ENCODE measurements at regions not wholly inside any gene's neighbourhood (a gene's known extent, or its start where the extent isn't known, plus 50 kb on each side); places are given as distances from the start of the nearest gene placed in this dataset.

- DNase-seq, result no peak
These were observed 731.4 kb downstream of the LTN1 start for GRCh38 chr21:28261298-28261697.

GRCh38 chr21:28257276-28257675 lies 735.4 kb downstream of the LTN1 start:
- DNase-seq, result no peak

DNA sequence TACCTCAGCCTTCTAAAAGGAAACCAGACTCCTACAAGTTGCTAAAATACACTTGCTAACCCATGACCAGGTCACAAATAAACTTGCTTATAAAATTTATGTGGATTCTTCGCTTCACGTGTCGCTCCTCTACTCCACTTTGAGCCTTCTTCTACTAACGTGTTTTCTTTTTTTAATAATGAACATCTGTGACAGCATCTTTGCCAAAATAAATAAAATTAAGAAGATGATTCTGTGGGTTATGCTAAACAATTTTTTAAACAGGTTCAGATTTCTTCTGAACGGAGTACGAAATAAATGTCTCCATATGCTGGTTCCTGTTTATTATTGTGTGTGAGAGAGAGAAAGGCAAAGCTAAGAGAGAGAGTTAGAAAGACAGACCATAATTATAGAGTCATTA lies 735.8 kb downstream of the LTN1 start:
- no peak for DNase-seq

DNA sequence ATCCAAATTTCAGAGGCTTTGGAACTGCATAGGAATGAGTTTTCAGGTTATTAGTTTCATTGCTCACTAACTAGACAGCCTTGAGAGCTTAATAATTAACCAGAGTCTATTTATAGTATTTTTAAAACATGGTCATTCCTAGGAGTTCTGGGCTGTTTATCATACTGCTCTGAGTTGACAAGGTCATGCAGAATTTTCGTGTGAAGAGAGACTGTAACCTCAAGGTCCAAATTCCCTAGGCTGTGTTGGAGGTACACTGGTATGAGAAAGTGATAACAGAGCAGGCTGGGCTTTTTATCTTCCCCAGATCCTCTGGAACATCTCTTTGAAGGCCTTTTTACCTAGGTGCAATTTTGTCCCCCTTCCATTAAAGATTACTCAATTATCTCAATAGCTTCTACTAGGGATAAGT lies 736.3 kb downstream of the LTN1 start:
- no peak for DNase-seq

- DNase-seq, result no peak
These were observed 738.7 kb downstream of the LTN1 start for GRCh38 chr21:28253961-28254360.

DNA sequence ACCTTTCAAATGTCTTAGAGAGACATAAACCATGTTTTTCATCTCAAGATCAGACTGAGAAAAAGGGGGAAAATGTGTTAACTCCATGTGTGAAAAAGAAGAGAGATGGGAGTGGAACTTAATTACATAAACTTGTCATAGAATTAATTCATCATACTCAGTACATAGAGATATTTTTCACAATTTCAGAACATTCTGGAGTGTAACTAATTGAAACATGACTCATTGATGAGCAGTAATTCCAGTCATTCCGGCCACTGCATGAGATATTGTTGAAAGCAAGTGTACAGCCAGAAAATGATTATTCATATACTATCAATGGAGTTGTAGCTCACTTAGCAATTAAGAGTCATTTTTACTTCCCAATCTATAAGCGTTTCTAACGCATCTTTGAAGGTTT lies 739.3 kb downstream of the LTN1 start:
- DNase-seq, result no peak

DNA sequence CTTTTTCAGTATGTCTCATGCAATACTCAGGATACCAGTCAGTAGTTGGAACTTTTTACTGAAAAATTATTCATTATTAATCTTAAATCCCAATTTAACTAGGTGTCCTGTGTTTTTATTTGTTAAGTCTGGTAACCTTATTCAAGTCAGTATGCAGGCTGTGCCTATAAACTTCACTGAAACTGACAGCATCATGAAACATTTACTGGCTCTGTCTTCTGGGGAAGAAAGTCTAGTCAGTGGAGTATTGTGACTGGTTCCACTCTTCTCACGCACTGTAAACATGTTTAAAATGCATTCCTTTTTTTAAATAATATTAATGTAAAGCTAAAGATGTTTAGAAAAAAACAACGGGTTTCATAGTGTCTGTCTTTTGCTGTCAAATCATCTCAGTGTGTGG lies 739.7 kb downstream of the LTN1 start:
- no peak for DNase-seq

DNA sequence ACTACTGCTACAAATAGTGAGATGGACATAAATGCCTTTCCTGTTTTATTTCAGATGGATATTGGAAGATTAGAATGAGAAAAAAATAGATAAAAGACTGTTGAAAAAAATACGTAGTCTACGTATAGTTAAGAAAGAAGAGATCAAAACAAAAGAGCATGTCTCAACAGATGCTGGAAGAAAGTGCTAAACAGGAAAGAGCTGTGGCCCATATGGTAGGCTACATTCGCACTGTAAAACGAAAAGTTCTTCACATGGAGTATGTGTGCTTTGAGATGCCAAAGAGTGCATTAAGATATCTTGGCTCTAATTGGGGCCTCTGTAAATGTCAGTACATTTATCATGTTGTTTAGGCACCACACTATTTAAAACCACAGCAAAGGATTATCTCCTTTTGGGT lies 741.7 kb downstream of the LTN1 start:
- DNase-seq, result no peak

DNA sequence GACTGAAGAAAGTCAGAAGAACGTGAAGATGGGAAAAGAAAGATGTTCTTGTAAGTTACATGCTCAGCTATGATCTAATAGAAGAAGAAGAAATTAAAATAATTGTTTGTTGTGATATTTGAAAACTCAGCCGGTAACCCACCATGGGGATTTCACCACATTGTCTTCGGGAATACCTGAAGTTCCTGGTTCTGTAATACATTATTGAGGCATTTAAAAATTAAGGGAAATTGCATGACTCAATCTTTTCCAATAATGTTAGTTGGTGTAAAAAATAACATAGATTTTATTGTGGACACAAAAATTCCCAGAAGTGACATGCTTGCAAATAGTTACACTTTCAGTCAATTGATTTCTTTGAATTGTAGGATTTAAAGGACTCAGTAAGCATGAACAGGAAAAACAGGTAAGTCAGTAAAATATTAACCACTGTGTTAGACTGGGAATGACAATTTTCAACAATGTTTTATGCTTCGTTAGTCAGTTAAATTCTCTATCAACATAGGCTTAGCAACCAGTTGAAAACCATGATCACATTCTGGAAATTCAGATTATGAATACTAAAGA lies 745.1 kb downstream of the LTN1 start:
- no peak for DNase-seq

GRCh38 chr21:28240586-28240985 lies 752.1 kb downstream of the LTN1 start:
- no peak for DNase-seq

GRCh38 chr21:28239340-28239739 lies 753.3 kb downstream of the LTN1 start:
- DNase-seq, result no peak

DNA sequence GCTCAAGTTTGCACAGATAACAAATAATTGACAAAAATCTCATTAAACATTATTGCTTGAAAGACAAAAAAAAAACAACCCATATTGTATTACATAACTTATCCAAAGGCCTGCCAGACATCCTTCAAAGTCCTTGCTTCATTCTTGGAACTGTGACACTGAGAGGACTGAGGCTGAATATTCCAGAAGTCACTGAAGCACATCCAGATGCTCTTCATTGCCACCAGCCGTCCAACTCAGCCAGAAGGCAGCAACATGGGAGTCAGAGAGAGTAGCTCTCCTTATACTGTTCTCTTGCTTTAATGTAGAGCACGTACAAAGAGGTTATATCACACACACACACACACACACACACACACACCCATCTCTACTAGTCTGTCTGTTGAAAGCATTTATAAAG lies 755.0 kb downstream of the LTN1 start:
- no peak for DNase-seq

- DNase-seq, result no peak
These were observed 757.3 kb downstream of the LTN1 start for GRCh38 chr21:28235169-28235895.

DNA sequence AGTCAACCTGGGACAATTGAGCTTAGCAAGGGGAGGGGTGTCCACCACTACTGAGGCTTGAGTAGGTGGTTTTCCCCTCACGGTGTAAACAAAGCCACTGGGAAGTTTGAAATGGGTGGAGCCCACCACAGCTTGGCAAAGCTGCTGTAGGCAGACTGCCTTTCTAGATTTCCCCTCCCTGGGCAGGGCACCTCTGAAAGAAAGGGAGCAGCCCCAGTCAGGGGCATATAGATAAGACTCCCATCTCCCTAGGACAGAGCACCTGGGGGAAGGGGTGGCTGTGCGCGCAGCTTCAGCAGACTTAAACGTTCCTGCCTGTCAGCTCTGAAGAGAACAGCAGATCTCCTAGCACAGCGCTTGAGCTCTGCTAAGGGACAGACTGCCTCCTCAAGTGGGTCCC lies 758.4 kb downstream of the LTN1 start:
- DNase-seq, result no peak

DNA sequence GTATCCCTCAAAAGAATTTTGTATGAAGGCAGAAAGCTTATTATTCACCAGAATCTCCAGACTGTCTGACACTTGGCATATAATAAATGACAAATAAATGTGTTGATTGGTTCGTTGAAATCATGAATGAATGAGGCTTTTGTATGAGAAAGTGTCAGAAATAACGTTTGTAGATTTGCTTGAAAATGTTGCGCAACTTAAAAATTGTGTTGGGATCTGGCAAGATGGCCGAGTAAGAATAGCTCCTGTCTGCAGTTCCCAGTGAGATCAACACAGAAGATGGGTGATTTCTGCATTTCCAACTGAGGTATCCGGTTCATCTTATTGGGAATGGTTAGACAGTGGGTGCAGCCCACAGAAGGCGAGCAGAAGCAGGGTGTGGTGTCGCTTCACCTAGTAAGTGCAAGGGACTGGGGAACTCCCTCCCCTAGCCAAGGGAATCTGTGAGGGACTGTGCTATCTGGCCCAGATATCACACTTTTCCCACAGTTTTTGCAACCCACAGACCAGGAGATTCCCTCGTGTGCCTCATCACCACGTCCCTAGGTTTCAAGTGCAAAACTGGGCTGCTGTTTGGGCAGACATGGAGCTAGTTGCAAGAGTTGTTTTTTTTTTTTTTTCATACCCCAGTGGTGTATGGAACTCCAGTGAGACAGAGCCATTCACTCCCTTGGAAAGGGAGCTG lies 759.0 kb downstream of the LTN1 start:
- no peak for DNase-seq

GRCh38 chr21:28230559-28230958 lies 762.1 kb downstream of the LTN1 start:
- DNase-seq, result no peak

- DNase-seq, result no peak
These were observed 762.9 kb downstream of the LTN1 start for GRCh38 chr21:28229814-28230213.

- no peak for DNase-seq
These were observed 764.1 kb downstream of the LTN1 start for GRCh38 chr21:28228636-28228995.

DNA sequence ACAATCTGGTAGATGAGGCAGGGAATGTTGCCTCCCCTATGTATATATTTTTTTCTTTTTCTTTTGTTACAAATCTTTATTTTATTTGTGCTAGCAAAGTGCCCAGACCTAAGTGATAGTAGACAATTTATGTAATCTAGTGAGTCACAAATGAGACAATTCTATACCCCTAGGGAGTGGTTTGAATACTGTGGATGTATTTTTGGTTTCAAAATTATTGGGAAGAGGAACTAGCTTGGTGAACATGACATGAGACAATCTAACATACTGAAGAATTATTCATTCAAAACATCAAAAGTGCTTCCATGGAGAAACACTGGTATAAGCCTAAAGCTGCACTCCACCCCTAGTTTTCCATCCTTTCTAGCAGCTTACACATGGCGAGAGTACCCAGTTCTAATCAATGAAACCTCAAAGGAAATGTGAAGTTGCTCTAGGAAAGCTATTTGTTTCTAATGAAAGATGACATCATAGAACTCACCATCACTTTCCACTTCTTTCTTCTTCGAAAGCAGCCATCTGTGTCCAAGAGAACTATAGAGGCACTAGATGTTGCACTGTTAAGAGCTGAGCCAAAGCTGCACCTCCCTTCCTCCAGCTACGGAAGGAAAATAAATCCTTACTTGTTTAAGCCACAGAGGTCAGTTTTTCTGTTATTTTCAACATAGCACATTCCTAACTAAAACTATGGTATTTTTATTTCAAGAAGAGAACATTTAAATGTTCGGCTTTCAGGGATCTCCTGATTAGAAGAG lies 764.6 kb downstream of the LTN1 start:
- DNase-seq, result no peak

- DNase-seq, result no peak
These were observed 766.1 kb downstream of the LTN1 start for GRCh38 chr21:28226563-28226962.

- DNase-seq, result no peak
These were observed 768.4 kb downstream of the LTN1 start for GRCh38 chr21:28224191-28224726.

DNA sequence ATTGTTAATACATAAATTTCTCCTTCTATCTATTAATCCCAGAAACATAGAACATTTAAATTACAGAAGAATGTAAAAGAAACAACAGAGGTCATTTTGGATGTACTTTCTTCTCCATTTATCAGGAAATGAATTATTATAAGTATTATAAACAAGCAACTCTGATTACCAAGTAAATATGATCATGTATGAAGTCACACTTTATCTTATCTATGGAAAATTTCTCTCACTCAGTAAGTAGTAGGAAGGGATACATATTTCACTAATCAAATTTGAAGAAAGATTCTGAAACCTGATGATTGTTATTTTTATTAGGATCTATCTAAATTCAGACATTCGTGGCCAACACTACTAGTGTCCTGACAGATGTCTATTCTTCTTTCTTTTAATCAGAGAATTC lies 770.7 kb downstream of the LTN1 start:
- DNase-seq, result no peak

DNA sequence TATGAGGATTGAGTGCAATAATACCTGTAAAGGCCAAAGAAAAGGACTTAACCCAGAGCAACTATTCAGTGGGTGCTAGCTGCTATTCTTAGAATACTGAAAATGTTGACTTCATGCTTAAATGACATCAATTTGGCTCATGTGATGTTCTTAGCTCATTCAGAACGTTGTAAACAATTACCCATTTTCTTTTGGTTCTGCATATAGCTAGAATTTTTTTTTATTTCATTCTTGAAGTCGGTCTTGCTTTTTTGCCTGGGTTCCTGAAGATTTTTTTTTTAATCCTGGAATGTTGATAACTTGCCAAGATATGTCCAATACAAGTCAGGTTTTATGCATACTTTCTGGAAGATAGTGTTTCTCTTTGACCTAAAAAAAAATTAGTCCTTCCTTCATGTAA lies 772.0 kb downstream of the LTN1 start:
- DNase-seq, result no peak

All from activated CD4-positive, alpha-beta T cell treated with anti-CD3 and anti-CD28 coated beads, Interleukin-10, Interleukin-2, amounts not matched to agents 100 ng/mL and 50 ng/mL, durations not matched to agents 16 hours and 8 hours (primary cell).